K562 (cell line): ENCODE measurements at regions not wholly inside any gene's neighbourhood (a gene's known extent, or its start where the extent isn't known, plus 50 kb on each side); places are given as distances from the start of the nearest gene placed in this dataset.

Experiments
- ATAC-seq: fragments of 200-7000 bp; cut with Tn5 transposase; 3 replicates; pipeline ENCODE4 v1.9.1; 2020; ENCODE audit warnings: moderate library complexity
- BruUV-seq: library from RNA; stranded (reverse); fragments of 400-500 nt; replicated peaks from 2 replicates; lab custom pipeline; 2021; lab: Mats Ljungman, UMichigan
- CTCF ChIA-PET: fragments of 300-600 bp; formaldehyde crosslinking; extraction: SDS; loops from one replicate; lab custom pipeline; 2021; ENCODE audit warnings: low intra/inter-chr PET ratio; lab: Yijun Ruan, JAX
- POLR2A ChIA-PET: fragments of 300-600, 350-650 bp; sonication (Branson Sonifier 250); formaldehyde crosslinking; extraction: SDS; loops from one replicate; lab custom pipeline; 2021; ENCODE audit warnings: antibody characterized with exemption, inconsistent platforms; lab: Yijun Ruan, JAX
- DNase-seq, 4 experiments: peaks; one replicate each; pipeline versions ENCODE4 v3.0.0 to v3.0.0-alpha.2; 2011 to 2018; ENCODE audit warnings: low spot score in 3 of 4, mixed read lengths in 3 of 4; ENCODE audit errors: extremely low read depth in 1 of 4
- FAIRE-seq: peaks from 2 replicates; lab custom pipeline; 2011; peaks lifted over from hg19 to GRCh38; lab: Jason Lieb, UNC
- H2AFZ ChIP-seq: 2 replicates; pipeline ENCODE4 v1.6.0; 2011; ENCODE audit warnings: low read depth, low read length, control low read depth, inconsistent platforms
- H3K27ac ChIP-seq: fragments of 200-600 bp; 3 replicates; pipeline ENCODE4 v1.8.0; 2011; ENCODE audit warnings: low read depth, mild to moderate bottlenecking, control low read depth, inconsistent platforms, low read length, moderate library complexity, mixed read lengths; ENCODE audit errors: extremely low read depth
- H3K27me3 ChIP-seq, 2 experiments: fragments of 300-600 bp in 1 of 2; 2 replicates in 1 of 2; 3 replicates in 1 of 2; pipeline versions ENCODE4 v1.6.0 to v1.8.0; 2011; ENCODE audit warnings: inconsistent platforms in 2 of 2, low read length in 2 of 2, mild to moderate bottlenecking in 1 of 2, mixed read lengths in 1 of 2, moderate library complexity in 1 of 2; ENCODE audit not compliant: control insufficient read depth in 2 of 2, insufficient read depth in 2 of 2
- H3K36me3 ChIP-seq: fragments of 300-600 bp; 3 replicates; pipeline ENCODE4 v1.8.0; 2011; ENCODE audit warnings: mild to moderate bottlenecking, low read length, inconsistent platforms; ENCODE audit not compliant: control insufficient read depth, insufficient read depth
- H3K4me1 ChIP-seq, 2 experiments: fragments of 200-600 bp in 1 of 2; replicated peaks in 1 of 2; 2 replicates in 1 of 2; 3 replicates in 1 of 2; pipeline versions ENCODE4 v1.5.1 to v1.8.0; 2011; ENCODE audit warnings: inconsistent platforms in 2 of 2, low read length in 2 of 2, mild to moderate bottlenecking in 1 of 2, mixed read lengths in 1 of 2, moderate library complexity in 1 of 2; ENCODE audit not compliant: control insufficient read depth in 2 of 2, insufficient read depth in 2 of 2
- H3K4me2 ChIP-seq: 2 replicates; pipeline ENCODE4 v1.6.1; 2011; ENCODE audit warnings: low read length, control low read depth, inconsistent platforms, mixed read lengths; ENCODE audit not compliant: insufficient read depth
- H3K4me3 ChIP-seq: fragments of 200-600 bp; sonication (generic), shearing (Covaris generic); 2 replicates; pipeline ENCODE4 v1.5.1; 2016; ENCODE audit warnings: control low read depth, inconsistent platforms
- H3K79me2 ChIP-seq: fragments of 200-600 bp; 3 replicates; pipeline ENCODE4 v1.8.0; 2011; ENCODE audit warnings: low read length, inconsistent platforms; ENCODE audit not compliant: control insufficient read depth, insufficient read depth
- H3K9ac ChIP-seq, 2 experiments: 2 replicates each; pipeline versions ENCODE4 v1.6.0 to v1.6.1; 2011; ENCODE audit warnings: low read depth in 2 of 2, low read length in 2 of 2, control low read depth in 1 of 2, inconsistent platforms in 1 of 2, mild to moderate bottlenecking in 1 of 2, mixed read lengths in 1 of 2; ENCODE audit not compliant: insufficient read depth in 1 of 2
- H3K9me1 ChIP-seq: one replicate; pipeline ENCODE4 v1.6.0; 2011; ENCODE audit warnings: inconsistent platforms, mild to moderate bottlenecking, low read length, moderate library complexity; ENCODE audit not compliant: control insufficient read depth, insufficient read depth
- H3K9me3 ChIP-seq: replicated peaks from 2 replicates; pipeline ENCODE4 v1.5.1; 2011; ENCODE audit warnings: low read depth, low read length, inconsistent platforms; ENCODE audit not compliant: control insufficient read depth, insufficient read depth
- H4K20me1 ChIP-seq: replicated peaks from 2 replicates; pipeline ENCODE4 v1.6.1; 2011; ENCODE audit warnings: low read length, inconsistent platforms, mixed read lengths; ENCODE audit not compliant: control insufficient read depth, insufficient read depth
- CBX3 ChIP-seq, 2 experiments: IDR thresholded peaks; 1 replicate in 1 of 2; 2 replicates in 1 of 2; pipeline ENCODE4 v1.6.1; 2012; ENCODE audit warnings: inconsistent platforms in 2 of 2, low read length in 2 of 2, borderline replicate concordance in 1 of 2, control low read depth in 1 of 2
- CREBBP ChIP-seq: IDR thresholded peaks from one replicate; pipeline ENCODE4 v1.6.1; 2012; ENCODE audit warnings: low read depth, mild to moderate bottlenecking, control low read depth, inconsistent platforms, low read length
- EZH2 ChIP-seq: IDR thresholded peaks from 2 replicates; pipeline ENCODE4 v1.6.1; 2012; ENCODE audit warnings: low read depth, mild to moderate bottlenecking, inconsistent platforms, low read length, borderline replicate concordance
- KDM2B ChIP-seq: fragments of 250-450 bp; sonication (Bioruptor Pico); IDR thresholded peaks from 2 replicates; pipeline ENCODE4 v1.8.0; 2021; ENCODE audit warnings: mild to moderate bottlenecking, moderate library complexity
- MCM3 ChIP-seq: fragments of 450-650 bp; IDR thresholded peaks from 2 replicates; pipeline ENCODE4 v1.6.1; 2016
- MEIS2 ChIP-seq: fragments of 450-650 bp; IDR thresholded peaks from 2 replicates; pipeline ENCODE4 v1.6.1; 2014; ENCODE audit warnings: mild to moderate bottlenecking; ENCODE audit not compliant: partially characterized antibody
- NUFIP1 ChIP-seq: fragments of 450-650 bp; IDR thresholded peaks from 2 replicates; pipeline ENCODE4 v1.6.1; 2018; ENCODE audit not compliant: partially characterized antibody
- POLR2B ChIP-seq: fragments of 450-650 bp; IDR thresholded peaks from 2 replicates; pipeline ENCODE4 v1.6.1; 2018; ENCODE audit warnings: low read depth; ENCODE audit not compliant: partially characterized antibody
- SRF ChIP-seq, 2 experiments: fragments of 250-450, 450-650 bp in 1 of 2; sonication (Bioruptor Pico) in 1 of 2; sonication (generic) in 1 of 2; formaldehyde crosslinking; IDR thresholded peaks; 2 replicates each; pipeline versions ENCODE4 v1.5.0 to v1.5.1; 2020 to 2022; ENCODE audit warnings: mild to moderate bottlenecking in 1 of 2, missing genetic modification reagents in 1 of 2
- USF2 ChIP-seq: sonication (generic); formaldehyde crosslinking; IDR thresholded peaks from 2 replicates; pipeline ENCODE4 v1.5.0; 2020; ENCODE audit warnings: missing genetic modification reagents
- ZFP36 ChIP-seq: fragments of 150-350 bp; IDR thresholded peaks from 2 replicates; pipeline ENCODE4 v1.6.1; 2018; ENCODE audit warnings: low read length, low read depth; ENCODE audit not compliant: partially characterized antibody
- ZNF354B ChIP-seq: fragments of 250-450 bp; sonication (Bioruptor Pico); IDR thresholded peaks from 2 replicates; pipeline ENCODE4 v1.4.0; 2020
- ZNF76 ChIP-seq: fragments of 250-450 bp; sonication (Bioruptor Pico); IDR thresholded peaks from 2 replicates; pipeline ENCODE4 v1.4.0; 2020; ENCODE audit warnings: mild to moderate bottlenecking, moderate library complexity, borderline replicate concordance
- WGBS: fragments of 100-300 bp; shearing (Covaris generic); methylation state at CpG from one replicate; pipeline ENCODE4 v1.1.6; 2016; ENCODE audit warnings: low coverage, mixed read lengths; ENCODE audit not compliant: insufficient coverage; ENCODE audit errors: missing lambda C conversion rate; 5-methylcytosine and 5-hydroxymethylcytosine counted together
- in situ Hi-C: fragments of 300-500 bp; cut with MboI; formaldehyde crosslinking; loops from 4 replicates; pipeline ENCODE4 v1.15.0; 2018; ENCODE audit warnings: inconsistent platforms, mixed read lengths
- intact Hi-C: fragments of 100-400 bp; cut with micrococcal nuclease; formaldehyde crosslinking; loops from 2 replicates; pipeline ENCODE4 v1.14.2; 2022
- TF ChIP-seq, protein P1 (sequence below): fragments of 450-650 bp; formaldehyde crosslinking; IDR thresholded peaks from 2 replicates; pipeline ENCODE4 v1.4.0; 2020; ENCODE audit warnings: mild to moderate bottlenecking, moderate library complexity

DNA sequence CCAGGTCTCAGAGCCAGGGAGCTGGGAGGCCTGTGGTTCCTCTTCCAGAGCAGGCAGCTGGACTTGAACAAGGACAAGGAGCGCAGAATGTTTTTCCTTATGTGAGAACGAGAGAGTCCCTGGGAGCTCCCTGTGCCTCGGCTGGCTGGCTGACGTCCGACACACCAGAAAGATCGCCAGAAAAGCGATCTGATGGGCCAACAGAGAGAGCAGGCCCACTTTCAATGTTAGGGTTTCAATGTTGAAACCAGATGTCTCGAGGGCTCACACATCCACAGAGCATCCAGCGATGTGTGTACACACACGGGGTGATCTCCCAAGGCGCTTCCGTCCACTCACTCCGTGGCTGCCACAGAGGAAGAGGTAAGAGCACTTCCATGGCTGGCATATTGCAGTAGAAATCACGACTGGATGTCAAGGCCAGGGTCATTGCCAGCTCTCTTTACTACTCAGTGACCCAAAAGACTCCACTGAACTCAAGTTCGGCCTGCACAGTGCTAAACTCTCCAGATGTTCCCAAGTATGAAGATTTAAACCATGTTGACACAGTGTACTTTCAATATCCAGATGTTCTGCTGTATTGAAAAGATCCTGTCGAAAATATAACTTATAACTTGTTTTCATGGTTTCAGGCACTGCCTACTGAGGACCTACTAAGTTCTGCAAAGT is 70.8 kb upstream of the FOXC1 start:
- in situ Hi-C loops: no loop called here
- POLR2A ChIA-PET: interaction anchor here (1.0 to 1.8 kb wide), 3 partner anchors 9 to 15 kb away, joined by 3 to 5 read pairs (median 4); no protein-coding TSS in a partner anchor

DNA sequence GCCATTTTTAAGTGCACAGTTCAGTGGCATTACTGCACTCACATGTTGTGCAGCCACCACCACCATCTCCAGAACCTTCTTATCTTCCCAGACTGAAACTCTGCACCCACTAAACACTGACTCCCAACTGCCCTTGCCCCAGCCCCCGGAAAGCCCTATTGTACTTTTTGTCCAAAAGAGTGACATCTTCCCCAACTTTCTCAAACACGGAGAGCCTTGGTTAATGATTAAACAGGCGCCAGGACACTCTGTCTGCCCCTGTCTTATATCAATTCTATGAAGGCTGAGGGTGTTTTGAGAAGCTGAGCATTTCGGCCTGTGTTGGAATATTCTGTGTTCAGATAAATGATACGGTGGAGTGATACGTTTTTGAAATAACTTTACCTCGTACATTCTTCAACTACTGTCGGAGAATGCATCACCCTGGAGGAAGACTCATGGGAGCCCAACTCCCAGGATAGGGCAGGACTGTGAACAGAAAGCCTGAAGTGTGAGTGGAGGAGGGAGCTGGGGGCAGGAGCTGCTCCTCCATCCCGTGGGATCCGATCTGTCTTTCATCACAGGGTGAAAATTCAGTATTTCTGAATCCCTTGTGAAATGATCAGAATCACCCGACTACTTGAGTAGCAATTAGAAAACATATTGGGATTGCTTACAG is 68.7 kb upstream of the FOXC1 start:
- H3K36me3 ChIP-seq: no peaks in the 10 kb centered on the region
- CTCF ChIA-PET: no interaction called here
- in situ Hi-C loops: no loop called here
- POLR2A ChIA-PET: no interaction called here
- ATAC-seq (no peak), FAIRE-seq (peak; percentile 26), DNase-seq (no peak)
- H3K4me2 ChIP-seq: no peak overlapping the region
- no peak overlapping the region for H2AFZ ChIP-seq
- H3K9me3 ChIP-seq: no peaks in the 10 kb centered on the region
- H4K20me1 ChIP-seq: no peaks in the 10 kb centered on the region
- no peak overlapping the region for H3K27ac ChIP-seq
- peaks cover 18 to 31% of the 10 kb centered on the region in 2 experiments; a peak in 4 of 5 replicates for H3K27me3 ChIP-seq
- H3K79me2 ChIP-seq: no peaks in the 10 kb centered on the region
- no peak overlapping the region for H3K4me3 ChIP-seq
- no TSS peak for BruUV-seq
- H3K9ac ChIP-seq: no peak overlapping the region
- WGBS: under 1% methylated on average over 11 of the region's 11 CpGs
- H3K9me1 ChIP-seq: no peaks in the 10 kb centered on the region
- H3K4me1 ChIP-seq: no peaks in the 10 kb centered on the region
- intact Hi-C loops: no loop called here
- TF ChIP-seq EZH2: no peak
- TF ChIP-seq NUFIP1: no peak
- no peak for TF ChIP-seq SRF (CRISPR knock-in tag; IDR thresholded peaks at IDR 0.05)
- no peak for TF ChIP-seq CREBBP
- TF ChIP-seq, protein P1, sequence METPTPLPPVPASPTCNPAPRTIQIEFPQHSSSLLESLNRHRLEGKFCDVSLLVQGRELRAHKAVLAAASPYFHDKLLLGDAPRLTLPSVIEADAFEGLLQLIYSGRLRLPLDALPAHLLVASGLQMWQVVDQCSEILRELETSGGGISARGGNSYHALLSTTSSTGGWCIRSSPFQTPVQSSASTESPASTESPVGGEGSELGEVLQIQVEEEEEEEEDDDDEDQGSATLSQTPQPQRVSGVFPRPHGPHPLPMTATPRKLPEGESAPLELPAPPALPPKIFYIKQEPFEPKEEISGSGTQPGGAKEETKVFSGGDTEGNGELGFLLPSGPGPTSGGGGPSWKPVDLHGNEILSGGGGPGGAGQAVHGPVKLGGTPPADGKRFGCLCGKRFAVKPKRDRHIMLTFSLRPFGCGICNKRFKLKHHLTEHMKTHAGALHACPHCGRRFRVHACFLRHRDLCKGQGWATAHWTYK (CRISPR knock-in tag): no peak
- TF ChIP-seq CBX3 (IDR thresholded peaks at IDR 0.05; ENCODE audit: borderline replicate concordance in 1 of 2, low read length in 2 of 2): no peak
- no peak for TF ChIP-seq ZFP36
- TF ChIP-seq POLR2B: no peak
- TF ChIP-seq USF2: no peak
- TF ChIP-seq ZNF76 (CRISPR knock-in tag): no peak
- no peak for TF ChIP-seq MCM3
- no peak for TF ChIP-seq MEIS2

More for the DNA sequence above, 70.8 kb upstream of the FOXC1 start:
- intact Hi-C loops: no loop called here
- Histone ChIP-seq H3K4me1 (no peaks in the 10 kb centered on the region), H2AFZ (no peak overlapping the region), H3K27me3 (peaks cover 18 to 35% of the 10 kb centered on the region in 2 experiments; a peak in 4 of 5 replicates), H3K9ac (no peak overlapping the region), H3K9me3 (no peaks in the 10 kb centered on the region), H3K27ac (no peak overlapping the region), H3K9me1 (no peaks in the 10 kb centered on the region), H3K4me3 (no peak overlapping the region), H3K36me3 (no peaks in the 10 kb centered on the region), H4K20me1 (no peaks in the 10 kb centered on the region), H3K4me2 (no peak overlapping the region), H3K79me2 (no peaks in the 10 kb centered on the region)
- ATAC-seq (no peak), FAIRE-seq (no peak), DNase-seq (no peak)
- under 1% methylated on average over 16 of the region's 16 CpGs for whole genome bisulfite sequencing
- no TSS peak for BruUV-seq
- TF ChIP-seq ZNF354B (CRISPR knock-in tag): no peak
- no peak for TF ChIP-seq KDM2B
- CTCF ChIA-PET: no interaction called here
